M059J (cell line): ENCODE measurements at regions not wholly inside any gene's neighbourhood (a gene's known extent, or its start where the extent isn't known, plus 50 kb on each side); places are given as distances from the start of the nearest gene placed in this dataset.
"Not testable (repeated sequence)": the region's sequence is repeated elsewhere in the genome, so short reads cannot be mapped to it uniquely, and the experiment has no call there.

Source experiments
- DNase-seq: peaks from one replicate; pipeline ENCODE4 v3.0.0-alpha.2; 2012; ENCODE audit warnings: low read depth

DNA sequence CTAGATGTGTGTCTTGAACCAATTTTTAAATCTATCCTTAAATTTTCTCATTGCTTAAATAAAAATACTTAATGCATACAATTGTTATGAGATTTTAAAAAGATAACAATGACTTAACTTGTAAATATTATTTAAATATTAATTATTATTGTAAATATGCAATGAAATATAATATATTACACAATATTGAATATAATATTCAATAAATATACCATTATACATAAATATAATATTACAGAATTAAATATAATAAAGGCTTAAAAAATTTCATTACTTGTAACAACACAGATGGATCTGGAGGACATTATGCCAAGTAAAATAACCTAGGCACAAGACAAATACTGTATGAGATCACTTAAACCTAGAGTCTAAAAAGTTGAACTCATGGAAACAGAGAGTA, 1532.3 kb downstream of the PCDH9 start:
- DNase-seq = no peak

DNA sequence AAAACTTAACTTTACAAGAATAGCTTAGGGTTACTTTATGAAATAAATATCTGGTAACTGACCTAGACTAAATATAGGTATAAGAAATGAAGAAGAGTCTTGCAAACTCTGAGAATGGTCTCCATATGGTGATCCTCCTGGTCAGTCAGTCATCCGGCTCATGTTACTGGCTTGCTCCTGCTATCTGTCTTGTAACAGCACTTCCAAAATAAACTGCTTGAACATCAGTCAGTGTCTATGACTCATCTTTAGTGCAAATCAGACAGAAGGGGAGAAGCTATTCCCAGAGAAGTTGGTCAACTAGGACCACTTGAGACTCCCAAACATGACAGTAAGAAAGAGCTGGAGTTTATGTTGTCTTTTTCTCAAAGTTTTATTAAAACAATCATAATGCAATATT, 1550.9 kb downstream of the PCDH9 start:
- no peak for DNase-seq

DNA sequence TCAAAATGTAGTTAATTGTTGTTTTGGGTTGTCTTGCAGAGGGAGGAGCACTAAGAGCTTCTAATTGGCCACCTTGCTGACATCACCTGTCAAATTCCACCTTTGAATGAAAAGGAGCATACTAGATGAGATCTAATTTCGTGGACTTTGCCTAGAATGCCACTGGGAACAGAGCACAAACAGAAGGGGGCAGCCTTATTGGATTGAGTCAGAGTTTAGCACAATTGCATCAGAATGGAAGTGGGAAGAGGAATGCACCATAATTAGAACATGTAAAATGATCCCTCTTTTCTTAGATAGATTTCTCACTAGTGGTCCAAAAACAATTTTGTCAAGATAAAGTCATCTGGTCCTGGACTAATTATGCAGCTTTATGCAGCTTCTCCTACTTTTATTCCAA, 1552.2 kb downstream of the PCDH9 start:
- no peak for DNase-seq

DNA sequence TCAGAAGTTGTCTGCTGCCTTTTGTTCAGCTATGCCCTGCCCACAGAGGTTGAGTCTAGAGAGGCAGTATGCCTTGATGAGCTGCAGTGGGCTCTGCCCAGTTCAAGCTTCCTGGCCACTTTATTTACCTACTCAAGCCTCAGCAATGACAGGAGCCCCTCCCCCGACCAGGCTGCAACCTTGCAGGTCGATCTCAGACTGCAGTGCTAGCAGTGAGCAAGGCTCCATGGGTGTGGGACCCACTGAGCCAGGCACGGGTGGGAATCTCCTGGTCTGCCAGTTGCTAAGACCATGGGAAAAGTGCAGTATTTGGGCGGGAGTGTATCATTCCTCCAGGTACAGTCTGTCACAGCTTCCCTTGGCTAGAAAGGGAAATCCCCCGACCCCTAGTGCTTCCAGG, 1554.8 kb downstream of the PCDH9 start:
- DNase-seq = not testable (repeated sequence)

DNA sequence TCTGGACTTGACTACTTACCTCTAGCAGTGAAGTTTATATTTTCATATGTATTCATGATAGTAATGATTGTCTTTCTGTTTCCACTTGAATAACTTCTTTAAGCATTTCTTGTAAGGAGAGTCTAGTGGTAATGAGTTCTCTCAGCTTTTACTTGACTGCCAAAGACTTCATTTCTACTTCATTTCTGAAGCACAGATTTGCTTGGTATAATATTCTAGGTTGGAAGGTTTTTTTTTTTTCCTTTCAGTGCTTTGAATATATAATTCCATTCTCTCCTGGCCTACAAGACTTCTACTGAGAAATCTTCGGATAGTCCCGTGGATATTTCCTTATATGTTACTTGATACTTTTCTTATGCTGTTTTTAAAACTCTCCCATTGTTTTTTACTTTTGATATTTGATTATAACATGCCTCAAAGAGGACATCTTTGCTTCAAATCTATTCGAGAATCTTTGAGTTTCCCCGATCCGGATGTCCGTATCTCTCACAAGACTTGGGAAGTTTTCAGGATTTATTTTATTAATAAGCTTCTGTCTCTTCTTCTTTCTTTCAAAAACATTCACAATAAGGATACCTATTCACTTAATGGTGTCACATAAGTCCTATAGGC, 1560.0 kb downstream of the PCDH9 start:
- no peak for DNase-seq

DNA sequence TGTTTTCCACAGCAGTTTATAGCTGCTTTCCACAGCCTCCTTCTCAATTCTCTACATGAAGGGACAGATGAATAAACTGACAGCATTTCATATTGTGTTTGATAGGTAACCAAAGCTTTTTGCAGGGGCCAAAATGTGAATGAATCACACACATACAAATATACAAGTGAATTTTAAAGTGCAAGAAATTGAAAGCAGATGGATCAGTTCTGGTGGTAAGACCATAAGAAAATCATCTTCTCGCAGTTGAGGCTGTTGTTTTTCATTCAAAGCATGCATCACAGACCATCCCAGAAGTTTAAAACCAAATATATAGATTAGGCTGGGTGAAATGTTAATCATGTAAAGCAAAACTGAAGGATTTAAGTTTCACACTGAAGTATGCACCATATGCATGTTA, 1569.4 kb downstream of the PCDH9 start:
- no peak for DNase-seq

DNA sequence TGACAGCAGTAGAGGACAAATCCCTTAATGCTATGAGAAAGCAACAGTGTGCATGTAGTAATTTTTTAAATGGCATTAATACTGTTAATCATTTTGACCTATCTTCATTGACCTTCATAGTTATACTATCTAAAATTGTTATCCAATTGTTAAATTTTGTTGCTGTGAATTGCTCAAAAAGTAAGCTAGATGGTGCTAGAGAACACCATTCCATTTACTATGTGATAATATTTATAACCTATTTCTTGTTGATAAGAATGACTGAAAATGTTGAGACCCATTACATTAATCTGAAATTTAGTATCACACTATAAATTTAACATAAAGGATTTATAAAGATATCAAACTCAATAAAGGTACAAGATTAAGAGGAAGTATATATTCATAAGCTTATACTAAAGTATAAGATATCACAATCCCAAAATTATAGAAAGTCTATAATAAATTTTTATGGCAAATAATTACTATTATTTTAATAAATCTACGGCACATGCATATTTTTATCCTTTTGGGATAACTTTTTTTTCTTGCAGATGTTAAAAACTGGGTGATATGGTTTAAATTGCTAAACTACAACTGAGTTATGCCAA, 1573.3 kb downstream of the PCDH9 start:
- no peak for DNase-seq

DNA sequence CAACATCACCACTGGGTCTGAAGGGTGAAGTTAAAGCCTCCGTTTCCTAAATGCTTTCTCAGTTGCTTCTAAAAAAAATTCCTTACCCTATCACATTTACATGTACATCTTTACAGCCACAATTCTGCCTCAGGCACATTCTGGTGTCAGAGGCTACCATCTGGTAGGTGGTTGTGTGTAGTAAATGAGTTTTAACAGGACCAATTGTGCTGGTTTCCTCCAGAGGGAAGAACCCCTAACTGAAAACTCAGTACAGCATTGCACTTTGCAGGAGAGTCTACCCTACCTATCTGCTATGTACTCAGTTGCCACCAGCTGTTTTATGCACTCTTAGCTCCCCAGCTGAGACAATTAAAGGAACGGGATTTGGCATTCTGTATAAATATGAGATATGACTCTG, 1576.5 kb downstream of the PCDH9 start:
- no peak for DNase-seq

DNA sequence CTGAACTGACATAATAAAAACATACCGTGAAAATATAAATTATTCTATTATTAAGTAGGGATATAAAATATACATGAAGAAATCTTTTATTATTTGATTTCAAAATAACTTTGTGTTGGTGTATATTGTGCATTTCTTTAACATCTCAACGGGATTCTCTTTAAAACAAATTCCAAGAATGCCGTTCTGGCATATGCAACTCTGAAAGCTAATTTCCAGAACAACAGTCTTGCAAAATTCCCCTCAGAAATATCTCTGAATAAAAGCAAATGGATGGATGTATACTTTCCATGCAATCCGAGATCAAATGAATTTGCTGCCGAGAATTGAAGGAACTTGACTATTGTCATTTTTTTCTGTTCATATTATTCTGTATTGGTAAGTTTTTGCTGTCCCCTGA, 1579.8 kb downstream of the PCDH9 start:
- DNase-seq = no peak

DNA sequence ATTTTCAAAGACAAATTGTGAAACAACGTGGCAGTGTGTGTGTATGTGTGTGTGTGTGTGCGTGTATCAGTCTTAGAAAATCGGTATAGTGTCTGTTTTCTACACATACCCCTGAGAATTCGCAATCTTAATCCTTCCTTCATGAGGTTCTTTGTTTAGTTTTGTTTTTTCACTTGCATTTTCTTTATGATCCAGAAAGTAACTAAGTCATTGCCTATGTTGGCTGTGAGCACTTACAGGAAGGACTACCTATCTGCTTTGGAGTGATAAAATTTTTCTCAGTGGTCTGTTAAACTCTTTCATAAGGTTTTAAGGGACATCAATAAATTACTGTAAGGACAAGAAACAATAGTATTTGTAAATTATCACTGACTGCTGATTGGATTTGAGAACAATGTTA, 1587.1 kb downstream of the PCDH9 start:
- no peak for DNase-seq

DNA sequence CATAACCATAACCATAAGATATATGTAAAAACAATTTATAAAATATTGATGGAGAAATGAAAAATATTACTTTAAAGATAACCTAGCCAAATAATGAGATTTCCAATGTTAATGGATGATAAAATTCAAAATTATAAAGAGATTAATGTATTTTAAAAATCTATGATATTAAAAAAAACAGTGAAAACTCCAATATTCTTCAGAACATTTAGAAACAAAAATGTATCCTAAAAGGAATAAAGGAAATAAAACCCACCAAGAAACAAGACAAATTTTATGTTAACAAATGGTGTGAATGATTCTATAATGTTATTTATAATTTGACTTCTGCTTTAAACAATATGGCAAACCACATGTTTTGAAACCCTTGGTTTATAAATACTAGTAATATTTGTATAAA, 1587.8 kb downstream of the PCDH9 start:
- DNase-seq = no peak

DNA sequence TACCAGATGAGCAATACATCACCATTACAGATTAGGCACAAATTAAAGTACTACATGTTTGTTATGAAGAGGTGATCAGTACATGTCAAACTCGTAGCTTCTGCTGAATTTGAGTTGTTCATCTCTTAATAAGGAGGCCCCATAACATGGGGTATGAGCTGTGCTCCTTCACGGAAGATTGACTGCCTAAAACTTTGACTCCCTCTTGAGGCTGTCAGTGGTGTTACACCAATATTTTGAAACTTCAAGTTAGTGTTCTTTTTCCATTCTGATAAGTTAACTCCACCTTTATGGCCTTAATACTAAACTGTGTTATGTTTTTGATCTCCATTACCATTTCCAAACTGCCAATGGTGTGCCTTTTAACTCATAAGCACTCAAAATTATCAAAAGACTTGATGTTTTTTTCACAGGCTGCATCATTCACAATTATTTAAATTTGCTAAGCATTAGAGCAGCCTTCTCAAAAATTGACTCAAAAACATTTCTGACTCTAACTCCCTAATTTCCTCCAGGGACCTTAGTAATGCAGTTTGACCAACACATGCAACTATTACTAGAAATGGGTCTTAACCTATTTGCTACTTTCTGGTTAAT, 1591.5 kb downstream of the PCDH9 start:
- peak; percentile 0 for DNase-seq

DNA sequence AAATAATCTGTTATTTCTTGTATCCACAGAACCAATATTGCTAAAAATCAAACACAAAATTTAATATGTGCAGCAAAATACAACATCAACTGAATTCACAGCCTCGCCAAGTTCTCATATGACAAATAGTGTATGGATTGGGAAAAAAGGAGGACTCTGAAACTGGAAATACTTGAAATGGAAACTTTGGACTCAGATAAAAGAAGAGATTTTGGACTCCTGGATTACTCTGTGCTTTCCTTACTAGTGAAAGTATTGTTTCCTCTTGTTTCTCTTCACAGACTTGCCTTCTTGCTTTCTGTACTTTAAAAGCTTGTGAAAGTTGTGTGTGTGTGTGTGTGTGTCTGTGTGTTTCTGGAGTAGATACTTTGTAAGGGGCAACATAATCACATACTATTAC, 1596.3 kb downstream of the PCDH9 start:
- no peak for DNase-seq

DNA sequence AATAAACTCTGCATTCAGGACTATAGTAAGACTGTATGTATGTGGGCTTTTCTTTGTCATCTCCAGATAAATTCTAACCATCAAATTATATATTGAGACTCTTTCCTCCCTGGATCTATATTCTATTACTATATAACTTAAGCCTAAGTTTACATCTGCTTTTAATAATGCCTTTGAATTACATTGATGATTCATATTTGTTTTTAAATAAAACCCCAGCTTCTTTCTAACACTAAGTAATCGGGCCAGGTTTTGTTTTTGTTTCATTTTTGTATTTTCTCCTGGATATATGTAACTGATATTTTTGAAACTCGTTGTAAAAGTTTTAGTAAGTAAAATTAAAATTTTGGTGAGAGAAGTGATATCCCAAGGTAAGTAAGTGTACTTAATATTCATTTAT, 1599.1 kb downstream of the PCDH9 start:
- DNase-seq = no peak

DNA sequence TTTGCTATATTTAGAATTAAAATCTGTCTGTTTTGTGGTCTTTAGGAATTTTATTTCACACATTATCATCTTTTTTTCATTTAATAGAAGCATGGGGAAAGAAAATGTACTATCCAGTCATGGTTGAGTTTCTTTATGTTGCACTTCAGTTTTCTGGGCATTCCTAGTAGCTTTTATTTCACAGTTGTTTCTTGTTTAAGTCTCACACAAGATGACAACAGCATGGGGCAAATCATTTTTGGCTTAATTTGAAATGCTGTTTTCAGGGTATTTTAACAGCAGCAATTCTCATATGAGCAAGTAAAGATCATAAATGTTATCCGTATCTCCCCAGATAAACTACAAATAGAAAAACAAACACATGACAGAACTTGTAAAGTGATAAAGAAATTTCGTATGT, 1600.2 kb downstream of the PCDH9 start:
- DNase-seq = no peak

DNA sequence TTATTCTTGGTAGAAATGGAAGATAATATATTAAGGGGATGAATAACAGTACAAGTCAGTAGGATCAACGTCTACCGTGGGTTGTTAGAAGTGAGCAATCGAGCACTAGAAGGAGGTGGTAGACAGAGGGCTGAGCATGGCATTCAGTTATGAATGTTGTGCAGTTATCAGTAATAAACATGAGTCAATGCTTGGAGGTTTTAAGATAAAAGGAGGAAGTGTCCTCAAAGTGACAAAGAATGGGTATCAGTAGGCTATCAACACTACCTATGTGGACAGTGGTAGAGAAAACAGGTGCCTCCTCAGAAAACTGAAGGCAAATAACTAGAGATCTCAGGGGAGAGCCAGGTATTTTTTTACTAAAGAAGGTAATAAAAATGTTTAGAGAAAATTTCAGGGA, 1607.0 kb downstream of the PCDH9 start:
- DNase-seq = no peak

DNA sequence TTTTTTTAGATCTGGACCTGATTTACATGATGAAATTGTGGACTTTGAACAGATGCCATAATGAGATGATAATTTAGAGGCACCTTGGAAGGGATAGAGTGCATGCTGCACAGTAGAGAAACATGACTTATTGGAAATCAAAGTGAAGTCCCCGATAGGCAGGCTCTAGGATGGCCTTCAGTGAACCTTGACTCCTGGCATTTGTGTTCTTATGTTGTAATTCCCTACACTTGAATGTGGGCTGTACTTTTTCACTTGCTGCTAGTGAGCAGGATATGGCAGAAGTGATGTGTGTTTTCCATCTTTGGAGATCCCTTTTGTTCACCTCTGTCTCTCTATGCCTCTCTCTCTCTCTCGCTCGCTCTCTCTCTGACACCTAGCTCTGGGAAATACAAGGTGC, 1614.6 kb downstream of the PCDH9 start:
- no peak for DNase-seq

DNA sequence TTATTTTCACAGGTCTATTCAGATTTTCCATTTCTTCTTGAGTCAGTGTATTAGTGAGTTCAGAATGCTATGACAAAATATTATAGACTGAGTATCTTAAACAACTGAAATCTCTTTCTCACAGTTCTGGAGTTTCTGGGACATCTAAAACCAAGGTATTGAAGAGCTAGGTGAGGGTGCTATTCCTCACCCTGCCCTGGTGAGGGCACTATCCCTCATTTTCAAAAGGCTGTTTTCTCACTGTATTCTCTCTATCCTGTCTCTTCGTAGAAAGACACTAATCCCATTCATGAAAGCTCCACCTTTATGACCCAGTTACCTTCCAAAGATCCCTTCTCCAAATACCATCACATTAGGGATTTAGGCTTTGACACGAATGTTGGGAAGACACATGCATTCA, 1617.1 kb downstream of the PCDH9 start:
- no peak for DNase-seq

DNA sequence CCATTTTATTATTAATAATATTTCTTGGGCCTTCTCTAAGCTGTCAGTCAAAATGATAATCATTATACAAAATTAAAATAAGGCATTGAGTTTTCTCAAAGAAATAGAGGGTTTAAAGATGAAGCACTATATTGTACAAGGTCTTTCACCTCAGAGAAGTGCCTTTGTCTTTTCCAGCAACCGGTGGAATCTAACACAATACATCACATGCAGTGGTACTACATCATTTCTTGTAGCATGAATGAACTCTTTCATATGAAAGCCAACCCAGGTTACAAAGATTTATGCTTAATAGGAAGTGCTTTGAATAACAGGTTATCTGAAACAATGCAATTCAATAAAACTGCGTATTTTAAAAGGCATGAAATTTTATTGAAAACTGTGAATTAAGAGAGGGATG, 1620.8 kb downstream of the PCDH9 start:
- no peak for DNase-seq

DNA sequence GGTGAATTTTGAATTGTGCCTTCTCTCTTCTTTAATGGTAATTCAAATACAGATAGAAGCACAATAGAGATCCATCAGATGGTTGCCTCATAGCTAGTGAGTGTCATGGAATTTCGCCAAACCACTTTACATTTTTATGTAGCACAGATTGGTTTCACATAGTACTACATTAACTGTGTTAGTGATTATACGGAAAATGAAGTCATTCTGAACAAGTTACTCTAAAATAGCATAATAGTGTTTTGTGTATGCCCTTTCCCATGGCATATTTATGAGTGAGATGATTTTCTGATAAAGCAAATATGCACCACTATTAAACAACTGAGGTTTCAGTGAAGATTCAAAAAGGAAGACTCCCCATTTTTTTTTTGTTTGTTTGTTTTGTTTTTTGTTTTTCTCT, 1623.5 kb downstream of the PCDH9 start:
- peak; percentile 0 for DNase-seq

DNA sequence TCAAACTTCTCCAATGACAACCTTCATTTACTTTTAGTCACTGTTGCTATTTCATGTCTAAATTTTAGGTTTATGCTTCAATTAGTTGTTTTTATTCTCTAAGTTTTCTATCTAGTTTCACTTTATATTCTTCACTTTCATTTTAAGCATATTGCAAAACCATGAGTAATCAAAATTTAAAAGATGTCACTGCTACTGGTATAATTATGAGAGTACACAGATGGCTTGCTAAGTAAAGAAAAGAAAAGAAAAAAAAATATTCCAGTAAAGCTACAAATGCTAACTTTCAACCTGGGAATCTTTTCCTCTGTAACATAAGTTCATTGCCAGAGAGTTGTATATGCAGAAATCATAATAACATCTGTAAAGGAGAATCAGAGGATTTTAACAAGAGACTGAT, 1624.7 kb downstream of the PCDH9 start:
- no peak for DNase-seq

DNA sequence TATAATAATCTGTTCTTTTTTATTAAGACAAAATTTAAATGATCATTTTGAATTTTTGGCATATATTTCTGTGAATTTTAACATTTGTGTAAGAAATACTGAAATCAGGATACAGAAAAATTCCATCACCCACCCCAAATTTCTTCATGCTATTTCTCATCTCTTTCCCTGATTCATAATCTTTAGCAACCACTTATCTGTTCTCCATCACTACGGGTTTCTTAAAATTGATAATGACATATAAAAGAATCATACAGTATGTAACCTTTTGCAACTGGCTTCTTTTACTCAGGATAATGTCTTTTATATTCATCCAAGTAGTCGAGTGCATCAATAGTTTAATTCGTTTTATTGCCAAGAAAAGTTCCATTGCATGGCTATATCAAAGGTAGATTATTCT, 1627.0 kb downstream of the PCDH9 start:
- no peak for DNase-seq

DNA sequence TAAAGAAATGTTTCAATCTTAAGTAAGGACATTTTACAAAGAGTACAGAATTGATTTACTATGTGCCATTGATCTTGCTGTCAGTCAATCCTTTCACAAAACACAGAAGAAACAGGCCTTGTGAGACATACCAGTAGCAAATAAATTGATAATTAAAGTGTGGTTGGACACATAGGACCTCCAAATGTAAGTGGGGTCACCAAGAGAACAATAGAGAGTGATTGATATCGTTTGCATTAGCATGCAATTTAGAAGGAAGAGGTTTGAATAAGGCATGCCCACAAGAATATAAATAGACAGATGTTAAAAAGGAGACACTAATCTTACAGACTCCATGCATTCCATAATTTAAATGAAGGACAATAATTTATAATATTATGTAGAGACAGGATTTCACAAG, 1628.3 kb downstream of the PCDH9 start:
- no peak for DNase-seq

DNA sequence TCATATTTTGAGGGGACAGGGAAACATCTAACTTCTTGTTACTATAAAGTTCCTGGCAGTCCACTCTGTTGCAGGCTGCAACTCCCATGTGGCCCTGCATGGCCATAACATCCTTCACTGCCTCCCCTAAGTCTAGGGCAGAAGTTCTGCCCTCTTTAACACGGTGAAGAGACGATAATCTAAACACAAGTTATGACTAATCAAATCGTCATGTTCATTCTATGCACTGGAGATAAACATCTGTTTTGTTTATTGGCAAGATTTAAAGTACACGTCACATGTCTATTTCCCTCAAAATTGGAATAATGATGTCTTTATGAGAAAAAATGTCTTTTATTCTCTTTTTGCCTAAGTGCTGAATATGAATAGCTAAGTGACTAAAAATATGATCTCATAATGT, 1629.4 kb downstream of the PCDH9 start:
- peak; percentile 18 for DNase-seq
